Activated T-helper 2 cell treated with anti-CD3 and anti-CD28 coated beads, Interferon-gamma antibody, Interleukin-2, Interleukin-4, amounts not matched to agents 10 μg/mL and 5 μg/mL and 100 μg/mL, durations not matched to agents 14 hours and 24 hours and 36 hours (primary cell): ENCODE measurements at regions not wholly inside any gene's neighbourhood (a gene's known extent, or its start where the extent isn't known, plus 50 kb on each side); places are given as distances from the start of the nearest gene placed in this dataset.
"Not testable (repeated sequence)": the region's sequence is repeated elsewhere in the genome, so short reads cannot be mapped to it uniquely, and the experiment has no call there.

Experiments
- DNase-seq: peaks from one replicate; pipeline ENCODE4 v3.0.0; 2021; ENCODE audit warnings: low spot score
- H3K27ac Mint-ChIP-seq: one replicate; pipeline ENCODE4 v1.8.0; 2021; ENCODE audit warnings: mixed read lengths
- H3K27me3 Mint-ChIP-seq: one replicate; pipeline ENCODE4 v1.8.0; 2021; ENCODE audit warnings: low read depth, mixed read lengths
- H3K36me3 Mint-ChIP-seq: one replicate; pipeline ENCODE4 v1.8.0; 2021; ENCODE audit warnings: low read depth, mixed read lengths
- H3K4me1 Mint-ChIP-seq: one replicate; pipeline ENCODE4 v1.8.0; 2021; ENCODE audit warnings: low read depth, mixed read lengths
- H3K4me3 Mint-ChIP-seq: one replicate; pipeline ENCODE4 v1.8.0; 2021; ENCODE audit warnings: low read depth, mild to moderate bottlenecking, moderate library complexity, mixed read lengths
- H3K9me3 Mint-ChIP-seq: one replicate; pipeline ENCODE4 v1.8.0; 2021; ENCODE audit warnings: mixed read lengths
- intact Hi-C: fragments of 100-400 bp; cut with micrococcal nuclease; formaldehyde crosslinking; loops from one replicate; pipeline ENCODE4 v1.15.1; 2023

GRCh38 chr3:193959861-193960260 lies 176.1 kb upstream of the HES1 start:
- Mint-ChIP-seq H3K4me1 (peaks cover 21% of the 10 kb centered on the region), H3K27me3 (peaks cover 55% of the 10 kb centered on the region), H3K9me3 (peaks cover 5% of the 10 kb centered on the region), H3K4me3 (no peak overlapping the region), H3K36me3 (no peaks in the 10 kb centered on the region), H3K27ac (no peak overlapping the region)
- intact Hi-C loops = loop anchor here (5.0 to 10.0 kb wide), 3 partner anchors 42 to 725 kb away; partner anchors contain the start of gene FAM43A
- DNase-seq = no peak

GRCh38 chr3:193960487-193961274 lies 175.3 kb upstream of the HES1 start:
- Mint-ChIP-seq H3K36me3 (no peaks in the 10 kb centered on the region), H3K27ac (no peak overlapping the region), H3K27me3 (peaks cover 58% of the 10 kb centered on the region), H3K4me1 (peaks cover 24% of the 10 kb centered on the region), H3K9me3 (no peaks in the 10 kb centered on the region), H3K4me3 (no peak overlapping the region)
- intact Hi-C loops = loop anchor here (5.0 to 10.0 kb wide), 3 partner anchors 42 to 724 kb away; partner anchors contain the start of gene FAM43A
- DNase-seq = no peak

GRCh38 chr3:193962986-193963685 lies 172.8 kb upstream of the HES1 start:
- Mint-ChIP-seq H3K27me3 (peaks cover 59% of the 10 kb centered on the region), H3K36me3 (no peaks in the 10 kb centered on the region), H3K27ac (peak overlapping the region; percentile 70), H3K4me1 (peaks cover 24% of the 10 kb centered on the region), H3K9me3 (no peaks in the 10 kb centered on the region), H3K4me3 (no peak overlapping the region)
- no peak for DNase-seq
- intact Hi-C loops = loop anchor here (5.0 to 10.0 kb wide), 3 partner anchors 39 to 722 kb away; partner anchors contain the start of gene FAM43A

GRCh38 chr3:193963808-193964516 lies 172.0 kb upstream of the HES1 start:
- H3K4me3 Mint-ChIP-seq = no peak overlapping the region
- no peak for DNase-seq
- H3K9me3 Mint-ChIP-seq = no peaks in the 10 kb centered on the region
- H3K27ac Mint-ChIP-seq = peak overlapping the region; percentile 66
- no peaks in the 10 kb centered on the region for H3K36me3 Mint-ChIP-seq
- peaks cover 24% of the 10 kb centered on the region for H3K4me1 Mint-ChIP-seq
- peaks cover 63% of the 10 kb centered on the region for H3K27me3 Mint-ChIP-seq
- intact Hi-C loops = loop anchor here (1.0 to 10.0 kb wide), 5 partner anchors 38 to 721 kb away; partner anchors contain the start of gene FAM43A

GRCh38 chr3:193964517-193964880 lies 171.4 kb upstream of the HES1 start:
- no peak for DNase-seq
- Mint-ChIP-seq H3K27ac (no peak overlapping the region), H3K36me3 (no peaks in the 10 kb centered on the region), H3K27me3 (peaks cover 61% of the 10 kb centered on the region), H3K4me1 (peaks cover 24% of the 10 kb centered on the region), H3K9me3 (no peaks in the 10 kb centered on the region), H3K4me3 (no peak overlapping the region)
- intact Hi-C loops = loop anchor here (1.0 to 10.0 kb wide), 5 partner anchors 38 to 720 kb away; partner anchors contain the start of gene FAM43A

- Mint-ChIP-seq H3K27me3 (peaks cover 53% of the 10 kb centered on the region), H3K27ac (no peak overlapping the region), H3K4me3 (no peak overlapping the region), H3K9me3 (no peaks in the 10 kb centered on the region), H3K4me1 (peaks cover 31% of the 10 kb centered on the region), H3K36me3 (no peaks in the 10 kb centered on the region)
- intact Hi-C loops = loop anchor here (10.0 kb wide), 2 partner anchors 94 to 716 kb away; partner anchors contain the start of gene FAM43A
- DNase-seq = no peak
These were observed 167.5 kb upstream of the HES1 start for GRCh38 chr3:193968380-193968974.

- not testable (repeated sequence) for DNase-seq, H3K27ac Mint-ChIP-seq, H3K4me3 Mint-ChIP-seq, H3K36me3 Mint-ChIP-seq, H3K9me3 Mint-ChIP-seq
- intact Hi-C loops = loop anchor here (5.0 kb wide), 1 partner anchor 102 kb away; no protein-coding TSS in a partner anchor
- Mint-ChIP-seq H3K4me1 (peaks cover 18% of the 10 kb centered on the region), H3K27me3 (peaks cover 71% of the 10 kb centered on the region)
These were observed 165.7 kb upstream of the HES1 start for GRCh38 chr3:193970131-193970772.

GRCh38 chr3:193970773-193971206 lies 165.2 kb upstream of the HES1 start:
- no peak overlapping the region for H3K4me3 Mint-ChIP-seq
- intact Hi-C loops = loop anchor here (5.0 kb wide), 1 partner anchor 102 kb away; no protein-coding TSS in a partner anchor
- DNase-seq = no peak
- H3K27ac Mint-ChIP-seq = no peak overlapping the region
- H3K9me3 Mint-ChIP-seq = no peaks in the 10 kb centered on the region
- peaks cover 71% of the 10 kb centered on the region for H3K27me3 Mint-ChIP-seq
- H3K4me1 Mint-ChIP-seq = peaks cover 18% of the 10 kb centered on the region
- no peaks in the 10 kb centered on the region for H3K36me3 Mint-ChIP-seq

- peaks cover 18% of the 10 kb centered on the region for H3K4me1 Mint-ChIP-seq
- no peaks in the 10 kb centered on the region for H3K9me3 Mint-ChIP-seq
- intact Hi-C loops = loop anchor here (5.0 kb wide), 1 partner anchor 101 kb away; no protein-coding TSS in a partner anchor
- no peak overlapping the region for H3K27ac Mint-ChIP-seq
- no peaks in the 10 kb centered on the region for H3K36me3 Mint-ChIP-seq
- H3K27me3 Mint-ChIP-seq = peaks cover 69% of the 10 kb centered on the region
- H3K4me3 Mint-ChIP-seq = no peak overlapping the region
- no peak for DNase-seq
These were observed 164.6 kb upstream of the HES1 start for GRCh38 chr3:193971261-193971751.

- DNase-seq = no peak
- H3K27me3 Mint-ChIP-seq = peaks cover 63% of the 10 kb centered on the region
- intact Hi-C loops = loop anchor here (5.0 kb wide), 1 partner anchor 100 kb away; no protein-coding TSS in a partner anchor
These were observed 164.0 kb upstream of the HES1 start for GRCh38 chr3:193971966-193972365.

GRCh38 chr3:193972832-193973231 lies 163.1 kb upstream of the HES1 start:
- H3K4me1 Mint-ChIP-seq = peaks cover 18% of the 10 kb centered on the region
- no peak overlapping the region for H3K27ac Mint-ChIP-seq
- DNase-seq = no peak
- H3K4me3 Mint-ChIP-seq = no peak overlapping the region
- H3K27me3 Mint-ChIP-seq = peaks cover 60% of the 10 kb centered on the region
- H3K9me3 Mint-ChIP-seq = no peaks in the 10 kb centered on the region
- H3K36me3 Mint-ChIP-seq = no peaks in the 10 kb centered on the region
- intact Hi-C loops = loop anchor here (5.0 kb wide), 1 partner anchor 99 kb away; no protein-coding TSS in a partner anchor

More at GRCh38 chr3:193971966-193972365, 164.0 kb upstream of the HES1 start:
- Mint-ChIP-seq H3K4me3 (no peak overlapping the region), H3K36me3 (no peaks in the 10 kb centered on the region), H3K9me3 (no peaks in the 10 kb centered on the region), H3K4me1 (peaks cover 18% of the 10 kb centered on the region), H3K27ac (no peak overlapping the region)
